ENCODE measurements at regions not wholly inside any gene's neighbourhood (a gene's known extent, or its start where the extent isn't known, plus 50 kb on each side); places are given as distances from the start of the nearest gene placed in this dataset.
"Not testable (repeated sequence)": the region's sequence is repeated elsewhere in the genome, so short reads cannot be mapped to it uniquely, and the experiment has no call there.

GRCh38 chr21:28074676-28075075, 918.0 kb downstream of the LTN1 start:
- DNase-seq (ENCODE audit: low read depth in 2 of 2) = no peak

GRCh38 chr21:28072601-28073000, 920.1 kb downstream of the LTN1 start:
- no peak for DNase-seq (ENCODE audit: low read depth in 2 of 2)

- DNase-seq (ENCODE audit: low read depth in 2 of 2) = no peak
Observed at GRCh38 chr21:28069450-28069923, 923.2 kb downstream of the LTN1 start.

- DNase-seq (ENCODE audit: low read depth in 2 of 2) = no peak
Observed at GRCh38 chr21:28068455-28069358, 924.0 kb downstream of the LTN1 start.

- no peak for DNase-seq (ENCODE audit: low read depth in 2 of 2)
Observed at GRCh38 chr21:28066596-28067387, 925.9 kb downstream of the LTN1 start.

- DNase-seq (ENCODE audit: low read depth in 2 of 2) = no peak
Observed at GRCh38 chr21:28066076-28066475, 926.6 kb downstream of the LTN1 start.

GRCh38 chr21:28063241-28064216, 929.1 kb downstream of the LTN1 start:
- DNase-seq (ENCODE audit: low read depth in 2 of 2) = no peak

- DNase-seq (ENCODE audit: low read depth in 2 of 2) = not testable (repeated sequence)
Observed at GRCh38 chr21:28052956-28053355, 939.7 kb downstream of the LTN1 start.

- DNase-seq (ENCODE audit: low read depth in 2 of 2) = not testable (repeated sequence)
Observed at GRCh38 chr21:28051649-28052048, 941.0 kb downstream of the LTN1 start.

- not testable (repeated sequence) for DNase-seq (ENCODE audit: low read depth in 2 of 2)
Observed at GRCh38 chr21:28035692-28036091, 957.0 kb downstream of the LTN1 start.

- not testable (repeated sequence) for DNase-seq (ENCODE audit: low read depth in 2 of 2)
Observed at GRCh38 chr21:28034916-28035315, 957.8 kb downstream of the LTN1 start.

- DNase-seq (ENCODE audit: low read depth in 2 of 2) = not testable (repeated sequence)
Observed at GRCh38 chr21:28034334-28034733, 958.3 kb downstream of the LTN1 start.

GRCh38 chr21:28032652-28033051, 960.0 kb downstream of the LTN1 start:
- DNase-seq (ENCODE audit: low read depth in 2 of 2) = not testable (repeated sequence)

- not testable (repeated sequence) for DNase-seq (ENCODE audit: low read depth in 2 of 2)
Observed at GRCh38 chr21:28031066-28031465, 961.6 kb downstream of the LTN1 start.

- DNase-seq (ENCODE audit: low read depth in 2 of 2) = no peak
Observed at GRCh38 chr21:28025111-28025510, 967.6 kb downstream of the LTN1 start.

GRCh38 chr21:28018741-28019669, 973.7 kb downstream of the LTN1 start:
- DNase-seq (ENCODE audit: low read depth in 2 of 2) = no peak

- no peak for DNase-seq (ENCODE audit: low read depth in 2 of 2)
Observed at GRCh38 chr21:28018213-28018612, 974.5 kb downstream of the LTN1 start.

- no peak for DNase-seq (ENCODE audit: low read depth in 2 of 2)
Observed at GRCh38 chr21:28016571-28016970, 976.1 kb downstream of the LTN1 start.

GRCh38 chr21:28013123-28013522, 979.6 kb downstream of the LTN1 start:
- DNase-seq (ENCODE audit: low read depth in 2 of 2) = not testable (repeated sequence)

GRCh38 chr21:28011970-28012369, 980.7 kb downstream of the LTN1 start:
- DNase-seq (ENCODE audit: low read depth in 2 of 2) = not testable (repeated sequence)
